ENCODE measurements at regions not wholly inside any gene's neighbourhood (a gene's known extent, or its start where the extent isn't known, plus 50 kb on each side); places are given as distances from the start of the nearest gene placed in this dataset.
A peak's percentile ranks its signal among the peaks of the same experiment; 100 is the strongest.

GRCh38 chr12:45638386-45638785 lies 91.1 kb upstream of the ARID2 start:
- DNase-seq: no peak
- Mint-ChIP-seq H3K9me3 (peaks cover 2 to 9% (median 4%) of the 10 kb centered on the region in 7 donors), H3K4me3 (no peak overlapping the region), H3K4me1 (peaks cover 19% of the 10 kb centered on the region), H3K27me3 (ENCODE audit: low read depth in 3 of 3) (peaks cover 0 to under 1% (median 0%) of the 10 kb centered on the region in 3 donors), H3K27ac (no peak overlapping the region), H3K36me3 (peaks cover 3% of the 10 kb centered on the region in 2 donors)
- Histone ChIP-seq H2AFZ (ENCODE audit: insufficient read depth, low read depth, low read length, poor library complexity, severe bottlenecking) (peak overlapping the region; percentile 6), H3K4me2 (replicated peaks; ENCODE audit: extremely low read depth, low read length, poor library complexity, severe bottlenecking) (no peak overlapping the region), H3K9ac (ENCODE audit: insufficient read depth, low read length, poor library complexity, severe bottlenecking) (no peak overlapping the region), H3K79me2 (ENCODE audit: insufficient read depth, low read length) (no peaks in the 10 kb centered on the region), H3K4me3 (replicated peaks in 1 of 3; ENCODE audit: low read depth in 2 of 3, low read length in 3 of 3) (no peak overlapping the region), H3K36me3 (replicated peaks in 1 of 2; ENCODE audit: control insufficient read depth in 1 of 2, insufficient read depth in 2 of 2, low read length in 2 of 2) (no peaks in the 10 kb centered on the region), H3K27ac (ENCODE audit: low read depth in 1 of 2, low read length in 2 of 2) (no peak overlapping the region), H3K27me3 (ENCODE audit: control insufficient read depth in 2 of 2, insufficient read depth in 2 of 2, low read length in 2 of 2) (no peaks in the 10 kb centered on the region), H3K9me3 (replicated peaks in 1 of 2; ENCODE audit: control insufficient read depth in 1 of 2, insufficient read depth in 1 of 2, low read length in 2 of 2) (peaks cover 0 to 4% of the 10 kb centered on the region in 2 donors), H4K20me1 (ENCODE audit: insufficient read depth, low read length) (no peaks in the 10 kb centered on the region), H3K4me1 (ENCODE audit: control insufficient read depth in 1 of 2, insufficient read depth in 2 of 2, low read length in 2 of 2) (peaks cover 3 to 12% of the 10 kb centered on the region in 2 donors)
- TF ChIP-seq CTCF (IDR thresholded peaks at IDR 0.05): no peak
- no CpG with 5 or more reads among the region's 1 CpG for WGBS (ENCODE audit: insufficient coverage)
- intact Hi-C loops (cut with micrococcal nuclease): no loop called here

DNA sequence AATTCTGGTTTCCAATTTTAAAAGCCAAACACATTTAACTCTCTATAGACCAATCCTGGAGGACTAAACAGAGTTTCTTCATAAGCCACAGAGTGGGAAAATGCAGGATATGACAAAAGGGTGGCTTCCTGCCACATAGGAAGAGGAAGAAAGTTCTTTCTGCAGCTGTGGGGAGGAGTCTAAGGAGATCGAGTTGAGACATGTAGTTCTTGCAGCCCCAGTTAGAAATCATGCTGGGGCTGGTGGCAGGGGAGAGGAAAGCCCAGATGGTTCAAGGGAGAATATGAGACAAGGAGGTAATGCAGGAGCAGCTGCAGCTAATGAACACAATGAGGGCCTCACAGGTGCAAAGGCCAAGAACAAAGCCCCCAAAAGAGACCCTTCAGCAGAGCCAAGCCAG lies 85.0 kb upstream of the ARID2 start:
- peak overlapping the region; percentile 47 to 82 for H3K4me3 Mint-ChIP-seq
- no peaks in the 10 kb centered on the region for H3K79me2 ChIP-seq (ENCODE audit: insufficient read depth, low read length)
- H3K27me3 ChIP-seq (ENCODE audit: control insufficient read depth in 2 of 2, insufficient read depth in 2 of 2, low read length in 2 of 2): no peaks in the 10 kb centered on the region
- no peaks in the 10 kb centered on the region for H3K27me3 Mint-ChIP-seq (ENCODE audit: low read depth in 3 of 3)
- H3K27ac ChIP-seq (ENCODE audit: low read depth in 1 of 2, low read length in 2 of 2): peak overlapping the region; percentile 15 to 65
- WGBS (ENCODE audit: insufficient coverage): 0% methylated on average over 1 of the region's 1 CpG
- no peak overlapping the region for H3K9ac ChIP-seq (ENCODE audit: insufficient read depth, low read length, poor library complexity, severe bottlenecking)
- H3K36me3 ChIP-seq (replicated peaks in 1 of 2; ENCODE audit: control insufficient read depth in 1 of 2, insufficient read depth in 2 of 2, low read length in 2 of 2): no peaks in the 10 kb centered on the region
- H3K36me3 Mint-ChIP-seq: peaks cover 3 to 5% of the 10 kb centered on the region in 2 donors
- peaks cover 17 to 24% of the 10 kb centered on the region in 2 donors for H3K4me1 ChIP-seq (ENCODE audit: control insufficient read depth in 1 of 2, insufficient read depth in 2 of 2, low read length in 2 of 2)
- H4K20me1 ChIP-seq (ENCODE audit: insufficient read depth, low read length): no peaks in the 10 kb centered on the region
- peak overlapping the region; percentile 66 for H3K4me2 ChIP-seq (replicated peaks; ENCODE audit: extremely low read depth, low read length, poor library complexity, severe bottlenecking)
- peaks cover 3 to 9% (median 4%) of the 10 kb centered on the region in 7 donors for H3K9me3 Mint-ChIP-seq
- H3K4me1 Mint-ChIP-seq: peaks cover 25% of the 10 kb centered on the region
- H3K27ac Mint-ChIP-seq: peak overlapping the region; percentile 58 to 86 (median 84)
- DNase-seq: peak; percentile 35 to 67 (median 57)
- H2AFZ ChIP-seq (ENCODE audit: insufficient read depth, low read depth, low read length, poor library complexity, severe bottlenecking): peak overlapping the region; percentile 47
- TF ChIP-seq CTCF (IDR thresholded peaks at IDR 0.05): no peak
- intact Hi-C loops (cut with micrococcal nuclease): no loop called here
- H3K4me3 ChIP-seq (replicated peaks in 1 of 3; ENCODE audit: low read depth in 2 of 3, low read length in 3 of 3): peak overlapping the region in 2 of 3 experiments; percentile 5 to 58
- H3K9me3 ChIP-seq (replicated peaks in 1 of 2; ENCODE audit: control insufficient read depth in 1 of 2, insufficient read depth in 1 of 2, low read length in 2 of 2): peaks cover 0 to 4% of the 10 kb centered on the region in 2 donors

All from CD14-positive monocyte (primary cell).